Naive thymus-derived CD8-positive, alpha-beta T cell (primary cell): ENCODE measurements at regions not wholly inside any gene's neighbourhood (a gene's known extent, or its start where the extent isn't known, plus 50 kb on each side); places are given as distances from the start of the nearest gene placed in this dataset.
"Not testable (repeated sequence)": the region's sequence is repeated elsewhere in the genome, so short reads cannot be mapped to it uniquely, and the experiment has no call there.

Source experiments
- ATAC-seq, 2 donors: fragments of 150-1000 bp; cut with Tn5 transposase in 1 of 2; sonication (Bioruptor Pico), chemical (Tn5 transposase) in 1 of 2; 1 replicate in 1 of 2; 2 replicates in 1 of 2; pipeline ENCODE4 v1.10.0; 2021; ENCODE audit warnings: mild to moderate bottlenecking in 2 of 2, moderate library complexity in 2 of 2
- POLR2A ChIA-PET: fragments of 350-600 bp; sonication (Branson Sonifier 250); formaldehyde crosslinking; loops from one replicate; lab custom pipeline; 2021; ENCODE audit warnings: antibody characterized with exemption; lab: Charles Lee
- DNase-seq, 10 donors: peaks; one replicate each; pipeline versions ENCODE4 v3.0.0 to v3.0.0-alpha.2; 2020 to 2022
- H3K27ac Mint-ChIP-seq, 10 donors: one replicate each; pipeline ENCODE4 v1.8.0; 2020 to 2022; ENCODE audit warnings: mild to moderate bottlenecking in 10 of 10, mixed read lengths in 10 of 10, moderate library complexity in 4 of 10, inconsistent platforms in 1 of 10
- H3K27me3 Mint-ChIP-seq, 5 donors: one replicate each; pipeline ENCODE4 v1.8.0; 2021 to 2022; ENCODE audit warnings: mixed read lengths in 5 of 5
- H3K36me3 Mint-ChIP-seq, 3 donors: one replicate each; pipeline ENCODE4 v1.8.0; 2020 to 2022; ENCODE audit warnings: mixed read lengths in 3 of 3, mild to moderate bottlenecking in 2 of 3, inconsistent platforms in 1 of 3
- H3K4me1 Mint-ChIP-seq, 4 donors: one replicate each; pipeline ENCODE4 v1.8.0; 2021 to 2022; ENCODE audit warnings: mixed read lengths in 4 of 4
- H3K4me3 Mint-ChIP-seq, 10 donors: one replicate each; pipeline ENCODE4 v1.8.0; 2020 to 2022; ENCODE audit warnings: mild to moderate bottlenecking in 10 of 10, mixed read lengths in 10 of 10, moderate library complexity in 6 of 10, inconsistent platforms in 1 of 10
- H3K9me3 Mint-ChIP-seq, 9 donors: one replicate each; pipeline ENCODE4 v1.8.0; 2020 to 2022; ENCODE audit warnings: mixed read lengths in 9 of 9, mild to moderate bottlenecking in 3 of 9, inconsistent platforms in 1 of 9, moderate library complexity in 1 of 9

- H3K27ac Mint-ChIP-seq, H3K36me3 Mint-ChIP-seq, DNase-seq, H3K4me1 Mint-ChIP-seq, ATAC-seq, POLR2A ChIA-PET, H3K4me3 Mint-ChIP-seq: not testable (repeated sequence)
- H3K27me3 Mint-ChIP-seq: peaks cover 0 to 15% (median 2%) of the 10 kb centered on the region in 5 donors
- peaks cover 0 to 10% (median 2%) of the 10 kb centered on the region in 9 donors for H3K9me3 Mint-ChIP-seq
Observed at GRCh38 chr10:33829899-33830298, 495.4 kb upstream of the NRP1 start.

- H3K27me3 Mint-ChIP-seq: peaks cover 0 to 15% (median 2%) of the 10 kb centered on the region in 5 donors
- ATAC-seq (no peak), DNase-seq (no peak)
- POLR2A ChIA-PET: no interaction called here
- no peak overlapping the region for H3K4me3 Mint-ChIP-seq
- H3K36me3 Mint-ChIP-seq: no peaks in the 10 kb centered on the region
- peaks cover 0 to 10% (median 2%) of the 10 kb centered on the region in 9 donors for H3K9me3 Mint-ChIP-seq
- H3K27ac Mint-ChIP-seq: no peak overlapping the region
- no peaks in the 10 kb centered on the region for H3K4me1 Mint-ChIP-seq
Observed at GRCh38 chr10:33828592-33828991, 494.1 kb upstream of the NRP1 start.

- no peak overlapping the region for H3K27ac Mint-ChIP-seq
Observed at GRCh38 chr10:33826186-33826585, 491.7 kb upstream of the NRP1 start.

GRCh38 chr10:33822774-33823173 is 488.3 kb upstream of the NRP1 start:
- DNase-seq: no peak

More at GRCh38 chr10:33826186-33826585, 491.7 kb upstream of the NRP1 start:
- no peak for ATAC-seq
- no peak for DNase-seq
- Mint-ChIP-seq H3K4me1 (no peaks in the 10 kb centered on the region), H3K36me3 (no peaks in the 10 kb centered on the region), H3K9me3 (peaks cover 0 to 10% (median 2%) of the 10 kb centered on the region in 9 donors), H3K27me3 (peaks cover 0 to 10% (median 2%) of the 10 kb centered on the region in 5 donors), H3K4me3 (no peak overlapping the region)
- POLR2A ChIA-PET: no interaction called here

GRCh38 chr10:33820531-33820930 is 486.1 kb upstream of the NRP1 start:
- Mint-ChIP-seq H3K4me3 (no peak overlapping the region), H3K27me3 (peaks cover 0 to under 1% (median 0%) of the 10 kb centered on the region in 5 donors), H3K36me3 (no peaks in the 10 kb centered on the region), H3K27ac (no peak overlapping the region), H3K9me3 (peaks cover 0 to under 1% (median 0%) of the 10 kb centered on the region in 9 donors), H3K4me1 (peaks cover 0 to 10% (median 0%) of the 10 kb centered on the region in 4 donors)
- no peak for ATAC-seq
- POLR2A ChIA-PET: no interaction called here
- DNase-seq: no peak

More at GRCh38 chr10:33822774-33823173, 488.3 kb upstream of the NRP1 start:
- no peak overlapping the region for H3K4me3 Mint-ChIP-seq
- no peaks in the 10 kb centered on the region for H3K36me3 Mint-ChIP-seq
- ATAC-seq: no peak
- POLR2A ChIA-PET: no interaction called here
- peaks cover 0 to 10% (median 0%) of the 10 kb centered on the region in 4 donors for H3K4me1 Mint-ChIP-seq
- no peak overlapping the region for H3K27ac Mint-ChIP-seq
- peaks cover 0 to 10% (median 0%) of the 10 kb centered on the region in 9 donors for H3K9me3 Mint-ChIP-seq
- peaks cover 0 to 10% (median 0%) of the 10 kb centered on the region in 5 donors for H3K27me3 Mint-ChIP-seq

- Mint-ChIP-seq H3K4me1 (peaks cover 0 to 10% (median 0%) of the 10 kb centered on the region in 4 donors), H3K36me3 (no peaks in the 10 kb centered on the region)
- no peak for ATAC-seq
Observed at GRCh38 chr10:33819206-33819605, 484.7 kb upstream of the NRP1 start.

GRCh38 chr10:33818343-33818742 is 483.9 kb upstream of the NRP1 start:
- Mint-ChIP-seq H3K27me3 (peaks cover 0 to 3% (median 0%) of the 10 kb centered on the region in 5 donors), H3K27ac (no peak overlapping the region), H3K9me3 (peaks cover 0 to 4% (median 0%) of the 10 kb centered on the region in 9 donors), H3K4me1 (peaks cover 0 to 10% (median 0%) of the 10 kb centered on the region in 4 donors), H3K36me3 (no peaks in the 10 kb centered on the region), H3K4me3 (no peak overlapping the region)
- ATAC-seq (no peak), DNase-seq (no peak)
- POLR2A ChIA-PET: no interaction called here

More at GRCh38 chr10:33819206-33819605, 484.7 kb upstream of the NRP1 start:
- H3K27ac Mint-ChIP-seq: no peak overlapping the region
- POLR2A ChIA-PET: no interaction called here
- peaks cover 0 to 3% (median 0%) of the 10 kb centered on the region in 5 donors for H3K27me3 Mint-ChIP-seq
- no peak for DNase-seq
- peaks cover 0 to 4% (median 0%) of the 10 kb centered on the region in 9 donors for H3K9me3 Mint-ChIP-seq
- no peak overlapping the region for H3K4me3 Mint-ChIP-seq

GRCh38 chr10:33817605-33818004 is 483.1 kb upstream of the NRP1 start:
- Mint-ChIP-seq H3K4me3 (no peak overlapping the region), H3K36me3 (no peaks in the 10 kb centered on the region), H3K9me3 (peaks cover 0 to 4% (median 0%) of the 10 kb centered on the region in 9 donors), H3K27ac (no peak overlapping the region), H3K27me3 (peaks cover 0 to 3% (median 0%) of the 10 kb centered on the region in 5 donors), H3K4me1 (peaks cover 0 to 10% (median 0%) of the 10 kb centered on the region in 4 donors)
- DNase-seq (no peak), ATAC-seq (no peak)
- POLR2A ChIA-PET: no interaction called here

- Mint-ChIP-seq H3K4me3 (no peak overlapping the region), H3K36me3 (no peaks in the 10 kb centered on the region), H3K4me1 (peaks cover 0 to 10% (median 0%) of the 10 kb centered on the region in 4 donors), H3K9me3 (peaks cover 0 to 4% (median 0%) of the 10 kb centered on the region in 9 donors), H3K27me3 (peaks cover 0 to 6% (median 0%) of the 10 kb centered on the region in 5 donors), H3K27ac (no peak overlapping the region)
- DNase-seq: no peak
- POLR2A ChIA-PET: no interaction called here
- ATAC-seq: no peak
Observed at GRCh38 chr10:33815776-33816175, 481.3 kb upstream of the NRP1 start.

- peaks cover 0 to 4% (median 0%) of the 10 kb centered on the region in 9 donors for H3K9me3 Mint-ChIP-seq
- no peak overlapping the region for H3K4me3 Mint-ChIP-seq
- peaks cover 0 to 6% (median 0%) of the 10 kb centered on the region in 5 donors for H3K27me3 Mint-ChIP-seq
- POLR2A ChIA-PET: no interaction called here
- ATAC-seq (no peak), DNase-seq (no peak)
- no peaks in the 10 kb centered on the region for H3K36me3 Mint-ChIP-seq
- peaks cover 0 to 8% (median 0%) of the 10 kb centered on the region in 4 donors for H3K4me1 Mint-ChIP-seq
- H3K27ac Mint-ChIP-seq: no peak overlapping the region
Observed at GRCh38 chr10:33813871-33814270, 479.4 kb upstream of the NRP1 start.

GRCh38 chr10:33813415-33813814 is 478.9 kb upstream of the NRP1 start:
- DNase-seq: no peak
- POLR2A ChIA-PET: no interaction called here
- H3K27ac Mint-ChIP-seq: no peak overlapping the region
- peaks cover 0 to 6% (median 0%) of the 10 kb centered on the region in 5 donors for H3K27me3 Mint-ChIP-seq
- peaks cover 0 to 4% (median 0%) of the 10 kb centered on the region in 9 donors for H3K9me3 Mint-ChIP-seq
- ATAC-seq: no peak
- no peaks in the 10 kb centered on the region for H3K36me3 Mint-ChIP-seq
- H3K4me3 Mint-ChIP-seq: no peak overlapping the region
- H3K4me1 Mint-ChIP-seq: peaks cover 0 to 5% (median 0%) of the 10 kb centered on the region in 4 donors

- POLR2A ChIA-PET: no interaction called here
- no peak for ATAC-seq
- H3K27ac Mint-ChIP-seq: no peak overlapping the region
- H3K36me3 Mint-ChIP-seq: no peaks in the 10 kb centered on the region
- no peaks in the 10 kb centered on the region for H3K4me1 Mint-ChIP-seq
- peaks cover 0 to 4% (median 0%) of the 10 kb centered on the region in 9 donors for H3K9me3 Mint-ChIP-seq
- no peak overlapping the region for H3K4me3 Mint-ChIP-seq
- H3K27me3 Mint-ChIP-seq: peaks cover 0 to 6% (median 0%) of the 10 kb centered on the region in 5 donors
- no peak for DNase-seq
Observed at GRCh38 chr10:33812586-33812985, 478.1 kb upstream of the NRP1 start.

- ATAC-seq (no peak), DNase-seq (no peak)
- H3K27me3 Mint-ChIP-seq: peaks cover 0 to 6% (median 0%) of the 10 kb centered on the region in 5 donors
- H3K36me3 Mint-ChIP-seq: no peaks in the 10 kb centered on the region
- POLR2A ChIA-PET: no interaction called here
- no peak overlapping the region for H3K4me3 Mint-ChIP-seq
- no peak overlapping the region for H3K27ac Mint-ChIP-seq
- H3K4me1 Mint-ChIP-seq: no peaks in the 10 kb centered on the region
- H3K9me3 Mint-ChIP-seq: peaks cover 0 to 4% (median 0%) of the 10 kb centered on the region in 9 donors
Observed at GRCh38 chr10:33810986-33811385, 476.5 kb upstream of the NRP1 start.

- Mint-ChIP-seq H3K27ac (no peak overlapping the region), H3K4me1 (no peaks in the 10 kb centered on the region), H3K36me3 (no peaks in the 10 kb centered on the region), H3K4me3 (no peak overlapping the region), H3K27me3 (peaks cover 0 to 3% (median 0%) of the 10 kb centered on the region in 5 donors), H3K9me3 (no peaks in the 10 kb centered on the region)
- POLR2A ChIA-PET: no interaction called here
- ATAC-seq: no peak
- no peak for DNase-seq
Observed at GRCh38 chr10:33809732-33810131, 475.3 kb upstream of the NRP1 start.
